Stimulated activated naive CD8-positive, alpha-beta T cell treated with anti-CD3 and anti-CD28 coated beads, Interleukin-15, amount 100 ng/mL, for 72 hours (primary cell): ENCODE measurements at regions not wholly inside any gene's neighbourhood (a gene's known extent, or its start where the extent isn't known, plus 50 kb on each side); places are given as distances from the start of the nearest gene placed in this dataset.

Source experiments
- ATAC-seq: fragments of 150-1000 bp; cut with Tn5 transposase; 2 replicates; pipeline ENCODE4 v1.10.0; 2021; ENCODE audit warnings: mild to moderate bottlenecking, moderate library complexity
- DNase-seq, 2 donors: peaks; one replicate each; pipeline ENCODE4 v3.0.0; 2021 to 2022
- H3K27ac Mint-ChIP-seq, 2 donors: one replicate each; pipeline ENCODE4 v1.8.0; 2022; ENCODE audit warnings: mild to moderate bottlenecking in 2 of 2, mixed read lengths in 2 of 2, moderate library complexity in 2 of 2
- H3K27me3 Mint-ChIP-seq: one replicate; pipeline ENCODE4 v1.8.0; 2022; ENCODE audit warnings: mixed read lengths
- H3K4me1 Mint-ChIP-seq: one replicate; pipeline ENCODE4 v1.8.0; 2022; ENCODE audit warnings: mild to moderate bottlenecking, mixed read lengths
- H3K4me3 Mint-ChIP-seq, 2 donors: one replicate each; pipeline ENCODE4 v1.8.0; 2022; ENCODE audit warnings: mild to moderate bottlenecking in 2 of 2, mixed read lengths in 2 of 2, moderate library complexity in 1 of 2
- H3K9me3 Mint-ChIP-seq, 2 donors: one replicate each; pipeline ENCODE4 v1.8.0; 2022; ENCODE audit warnings: mixed read lengths in 2 of 2

DNA sequence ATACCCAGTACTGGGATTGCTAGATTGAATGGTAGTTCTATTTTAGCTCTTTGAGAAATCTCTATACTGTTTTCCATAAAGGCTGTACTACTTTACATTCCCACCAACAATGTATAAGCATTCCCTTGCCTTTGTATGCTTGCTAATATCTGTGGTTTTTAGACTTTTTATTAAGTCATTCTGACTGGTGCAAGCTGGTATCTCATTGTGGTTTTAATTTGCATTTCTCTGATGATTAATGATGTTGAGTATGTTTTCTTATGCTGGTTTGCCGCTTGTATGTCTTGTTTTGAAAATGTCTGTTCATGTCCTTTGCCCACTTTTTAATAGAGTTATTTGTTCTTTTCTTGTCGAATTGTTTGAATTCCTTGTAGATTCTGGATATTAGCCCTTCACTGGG, 512.7 kb upstream of the PAPPA start:
- DNase-seq = no peak
- peaks cover 0 to 5% of the 10 kb centered on the region in 2 donors for H3K9me3 Mint-ChIP-seq
- H3K4me3 Mint-ChIP-seq = no peak overlapping the region
- H3K27ac Mint-ChIP-seq = no peak overlapping the region
- no peaks in the 10 kb centered on the region for H3K4me1 Mint-ChIP-seq
- H3K27me3 Mint-ChIP-seq = no peaks in the 10 kb centered on the region
- ATAC-seq = no peak

DNA sequence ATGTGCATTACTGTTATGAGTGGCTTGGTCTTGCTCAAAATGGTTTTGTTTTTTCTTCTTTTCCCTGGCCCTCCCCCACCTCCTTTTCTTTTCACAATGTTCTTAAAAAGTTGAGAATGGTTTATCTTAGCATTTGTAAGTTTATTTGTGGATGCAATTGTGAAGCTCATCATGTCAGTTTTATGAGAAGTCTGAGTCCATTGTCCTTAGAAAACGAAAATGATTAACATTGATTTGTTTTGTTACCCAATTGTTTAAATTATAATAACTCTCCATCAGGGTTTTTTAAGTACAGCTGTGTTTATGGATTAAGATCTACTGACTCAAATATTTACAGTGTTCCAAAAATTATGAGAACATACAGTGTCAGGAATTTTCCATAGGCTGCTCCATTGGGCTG, 511.3 kb upstream of the PAPPA start:
- ATAC-seq (no peak), DNase-seq (no peak)
- no peak overlapping the region for H3K4me3 Mint-ChIP-seq
- no peaks in the 10 kb centered on the region for H3K9me3 Mint-ChIP-seq
- no peaks in the 10 kb centered on the region for H3K4me1 Mint-ChIP-seq
- no peaks in the 10 kb centered on the region for H3K27me3 Mint-ChIP-seq
- no peak overlapping the region for H3K27ac Mint-ChIP-seq

DNA sequence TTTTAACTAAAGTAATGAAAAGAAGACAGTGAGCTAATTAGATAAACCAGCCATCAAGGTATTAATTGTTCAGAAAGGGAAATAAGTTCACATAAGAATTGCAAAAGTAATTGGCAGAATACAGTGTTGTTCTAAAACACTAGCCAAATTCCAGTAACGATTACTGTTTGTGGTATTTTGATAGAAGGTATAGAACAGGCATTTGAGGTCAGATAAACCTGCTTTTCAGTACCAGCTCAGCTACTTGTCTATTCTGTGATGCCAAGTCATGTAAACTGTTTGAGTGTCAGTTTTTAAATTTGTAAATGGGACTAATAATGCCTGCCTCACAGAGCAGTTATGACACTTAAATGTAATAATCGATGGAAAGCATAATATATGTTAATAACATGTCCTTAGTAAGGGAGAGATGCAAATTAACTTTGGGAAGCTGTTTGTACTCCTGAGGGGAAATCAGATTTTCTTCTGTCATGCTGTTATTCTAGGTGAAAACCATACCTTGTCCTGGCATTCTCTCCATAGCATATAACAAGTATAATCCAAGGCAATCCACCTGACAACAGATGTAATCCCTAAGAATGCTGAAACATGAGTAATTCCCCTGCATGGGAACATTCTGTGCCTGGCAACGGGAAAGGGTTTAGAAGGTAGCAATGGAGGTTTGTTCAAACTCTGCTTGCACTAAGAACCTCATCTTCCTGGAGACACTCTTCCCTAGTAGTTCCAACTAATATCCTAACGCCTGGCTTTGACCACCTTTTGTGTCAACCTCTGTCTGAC, 509.5 kb upstream of the PAPPA start:
- Mint-ChIP-seq H3K9me3 (no peaks in the 10 kb centered on the region), H3K4me1 (no peaks in the 10 kb centered on the region), H3K27ac (no peak overlapping the region), H3K27me3 (no peaks in the 10 kb centered on the region), H3K4me3 (no peak overlapping the region)
- ATAC-seq (no peak), DNase-seq (no peak)

DNA sequence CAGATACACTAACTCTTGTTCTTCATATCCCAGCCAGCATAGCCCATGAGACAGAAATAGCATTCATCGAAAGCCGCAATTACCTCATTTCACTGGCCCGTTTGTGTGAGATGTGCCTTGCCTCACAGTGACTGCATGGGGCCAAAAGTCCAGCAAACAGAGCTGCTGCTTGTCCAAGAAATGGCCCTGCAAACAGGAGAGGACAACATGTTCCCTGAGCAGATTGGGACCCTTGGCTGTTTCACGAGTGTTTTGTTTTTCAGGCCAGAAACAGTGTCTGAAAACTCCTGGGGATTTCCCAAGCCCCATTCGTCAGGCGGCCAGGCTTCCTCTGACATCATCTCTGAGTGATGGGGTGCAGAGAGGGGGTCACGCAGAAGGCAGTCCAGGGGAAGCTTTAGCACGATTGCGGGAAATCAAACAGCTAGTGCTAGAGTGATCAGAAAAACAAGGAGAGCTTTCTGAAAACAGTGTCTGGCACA, 503.6 kb upstream of the PAPPA start:
- no peak overlapping the region for H3K27ac Mint-ChIP-seq
- no peaks in the 10 kb centered on the region for H3K27me3 Mint-ChIP-seq
- no peak for ATAC-seq
- no peaks in the 10 kb centered on the region for H3K4me1 Mint-ChIP-seq
- DNase-seq = no peak
- H3K4me3 Mint-ChIP-seq = no peak overlapping the region
- H3K9me3 Mint-ChIP-seq = no peaks in the 10 kb centered on the region

DNA sequence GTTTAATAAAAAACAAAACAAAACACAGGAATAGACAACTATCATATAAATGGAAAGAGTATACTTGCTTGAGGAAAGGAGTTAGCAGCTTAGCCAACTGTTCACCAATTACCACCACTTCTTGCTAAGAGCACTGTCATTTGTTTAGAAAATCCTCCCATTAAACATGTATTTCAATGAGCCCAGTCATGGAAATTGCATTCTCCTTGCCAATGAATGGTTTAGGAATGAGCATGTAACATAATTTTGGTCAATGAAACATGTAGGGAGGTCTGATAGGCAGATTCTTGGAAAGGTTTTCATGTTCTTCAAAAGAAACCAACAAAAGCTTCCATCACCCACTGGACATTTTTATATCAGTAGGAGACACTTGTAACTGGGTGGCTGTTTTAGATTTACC, 502.8 kb upstream of the PAPPA start:
- Mint-ChIP-seq H3K4me1 (no peaks in the 10 kb centered on the region), H3K9me3 (no peaks in the 10 kb centered on the region), H3K4me3 (no peak overlapping the region), H3K27ac (no peak overlapping the region), H3K27me3 (no peaks in the 10 kb centered on the region)
- DNase-seq (no peak), ATAC-seq (no peak)

DNA sequence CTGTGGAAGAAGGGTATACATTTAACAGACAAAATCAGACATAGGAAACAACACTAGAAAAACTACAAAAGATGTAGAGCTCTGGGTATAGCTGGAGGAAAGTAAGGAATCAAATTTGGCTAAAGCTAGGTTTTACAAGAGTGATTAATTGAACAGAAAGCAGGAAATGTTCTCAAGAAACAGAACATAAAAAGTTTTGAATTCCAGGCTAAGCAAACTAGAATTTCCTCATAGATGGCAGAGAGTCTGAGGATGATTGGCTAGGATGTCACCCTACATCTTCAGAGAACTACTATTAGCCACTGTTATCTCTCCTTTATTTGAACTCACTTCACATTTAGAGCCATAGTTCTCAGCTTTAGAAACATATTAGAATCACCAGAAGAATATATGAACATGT, 502.1 kb upstream of the PAPPA start:
- no peaks in the 10 kb centered on the region for H3K27me3 Mint-ChIP-seq
- H3K27ac Mint-ChIP-seq = no peak overlapping the region
- no peaks in the 10 kb centered on the region for H3K9me3 Mint-ChIP-seq
- ATAC-seq (no peak), DNase-seq (no peak)
- no peaks in the 10 kb centered on the region for H3K4me1 Mint-ChIP-seq
- H3K4me3 Mint-ChIP-seq = no peak overlapping the region

DNA sequence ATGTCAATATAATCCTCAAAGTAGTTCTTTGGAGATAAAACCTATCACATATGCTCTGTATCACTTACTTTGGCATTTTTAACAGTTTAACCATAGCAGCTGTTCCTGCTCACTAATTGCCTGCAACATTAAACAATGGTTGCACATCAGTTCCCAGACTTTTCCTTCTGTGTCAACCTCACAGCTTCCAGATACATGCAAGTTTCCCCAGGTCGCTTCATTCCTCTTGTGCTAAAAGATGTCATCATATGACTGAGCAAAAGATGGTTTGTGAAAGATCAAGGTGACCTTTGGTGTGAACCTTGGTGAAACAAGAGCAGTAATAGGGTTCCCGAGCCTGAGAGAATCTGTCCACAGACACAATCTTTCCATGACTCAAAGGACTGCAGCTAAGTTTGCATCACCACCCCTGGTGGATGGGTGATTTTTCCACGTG, 500.4 kb upstream of the PAPPA start:
- Mint-ChIP-seq H3K9me3 (no peaks in the 10 kb centered on the region), H3K27ac (no peak overlapping the region), H3K4me1 (no peaks in the 10 kb centered on the region), H3K27me3 (no peaks in the 10 kb centered on the region), H3K4me3 (no peak overlapping the region)
- ATAC-seq = no peak
- DNase-seq = no peak

DNA sequence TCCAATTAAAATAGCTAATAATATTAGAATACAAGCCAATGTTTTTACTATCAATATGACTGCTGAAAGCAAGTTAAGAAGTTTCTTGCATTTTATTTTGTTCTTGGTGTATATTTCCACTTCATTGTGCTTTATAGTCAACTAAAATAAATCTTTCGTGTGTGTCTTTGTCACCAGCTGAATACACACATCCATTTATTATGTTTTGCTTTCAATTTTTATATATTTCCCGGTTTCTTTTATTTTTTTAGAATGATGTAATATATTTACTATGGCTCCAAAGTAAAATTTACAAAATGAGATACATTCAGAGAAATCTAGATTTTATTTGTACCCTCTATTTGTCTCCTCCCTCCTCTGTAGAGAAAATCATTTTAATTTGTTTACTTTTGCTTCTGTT, 495.9 kb upstream of the PAPPA start:
- DNase-seq (no peak), ATAC-seq (no peak)
- Mint-ChIP-seq H3K27me3 (no peaks in the 10 kb centered on the region), H3K27ac (no peak overlapping the region), H3K4me3 (no peak overlapping the region), H3K4me1 (no peaks in the 10 kb centered on the region), H3K9me3 (no peaks in the 10 kb centered on the region)

DNA sequence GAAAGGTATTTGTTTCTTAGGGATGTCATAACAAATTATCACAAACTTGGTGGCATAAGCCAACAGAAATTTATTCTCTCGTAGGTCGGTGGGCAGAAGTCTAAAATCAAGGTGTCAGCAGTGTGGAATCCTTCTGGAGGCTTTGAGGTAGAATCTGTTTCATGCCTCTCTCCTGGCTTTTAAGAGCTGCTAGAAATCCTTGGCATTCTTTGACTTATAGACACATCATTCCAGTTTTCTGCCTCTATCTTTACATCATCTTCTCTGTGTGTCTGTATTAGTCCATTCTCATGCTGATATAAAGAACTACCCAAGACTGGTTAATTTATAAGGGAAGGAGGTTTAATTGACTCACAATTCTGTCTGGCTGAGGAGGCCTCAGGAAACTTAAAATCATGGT, 488.1 kb upstream of the PAPPA start:
- ATAC-seq = no peak
- Mint-ChIP-seq H3K27me3 (no peaks in the 10 kb centered on the region), H3K4me1 (no peaks in the 10 kb centered on the region), H3K9me3 (no peaks in the 10 kb centered on the region), H3K27ac (no peak overlapping the region), H3K4me3 (no peak overlapping the region)
- no peak for DNase-seq

DNA sequence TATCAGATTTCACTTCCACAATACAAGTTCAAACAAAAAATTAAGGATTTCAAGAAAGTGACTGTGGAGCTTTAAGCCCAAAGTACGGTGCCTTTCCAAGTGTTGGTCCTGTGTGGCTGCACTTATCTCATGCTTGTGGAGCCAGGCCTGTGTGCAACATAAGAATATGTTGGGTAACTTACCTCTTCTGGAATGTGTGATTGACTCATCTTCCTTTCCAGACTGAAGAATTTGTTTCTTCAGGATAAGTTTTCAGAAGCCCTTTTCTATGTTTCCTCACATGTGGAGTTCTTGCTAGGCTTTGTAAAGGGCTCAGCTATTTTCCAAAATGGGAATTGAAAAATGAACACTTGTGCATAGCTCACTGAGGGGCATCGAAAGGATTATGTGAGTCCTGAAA, 485.1 kb upstream of the PAPPA start:
- no peaks in the 10 kb centered on the region for H3K27me3 Mint-ChIP-seq
- no peak overlapping the region for H3K27ac Mint-ChIP-seq
- H3K4me3 Mint-ChIP-seq = no peak overlapping the region
- ATAC-seq (no peak), DNase-seq (no peak)
- no peaks in the 10 kb centered on the region for H3K4me1 Mint-ChIP-seq
- H3K9me3 Mint-ChIP-seq = no peaks in the 10 kb centered on the region

DNA sequence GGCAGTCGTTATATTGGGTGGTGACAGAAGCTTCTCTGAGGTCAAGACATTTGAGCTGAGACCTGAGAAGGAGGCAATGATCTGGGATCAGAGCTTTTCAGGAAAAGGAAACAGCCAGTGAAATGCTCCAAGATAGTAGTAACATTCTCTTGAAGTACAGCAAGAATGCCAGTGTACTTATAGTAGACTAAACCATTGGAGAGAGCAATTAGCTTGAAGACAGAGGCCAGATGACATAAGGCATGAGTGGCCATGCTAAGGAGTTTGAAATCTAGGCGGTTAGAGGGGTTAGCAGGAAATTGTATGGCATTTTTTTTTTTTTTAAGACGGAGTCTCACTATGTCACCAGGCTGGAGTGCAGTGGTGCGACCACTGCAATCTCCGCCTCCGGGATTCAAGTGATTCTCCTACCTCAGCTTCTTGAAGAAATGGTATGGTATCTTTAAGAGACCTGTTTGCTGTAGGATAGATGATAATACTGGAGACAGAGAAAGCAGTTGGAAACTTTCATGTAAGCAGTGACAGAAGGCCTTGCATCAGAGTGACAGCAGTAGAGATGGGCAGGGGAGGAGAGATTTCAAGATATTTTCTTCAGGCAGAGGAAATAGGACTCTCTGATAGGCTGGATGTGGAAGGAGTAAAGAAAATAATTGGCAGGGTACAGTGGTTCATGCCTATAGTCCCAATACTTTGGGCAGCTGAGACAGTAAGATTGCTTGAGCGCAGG, 482.2 kb upstream of the PAPPA start:
- H3K27me3 Mint-ChIP-seq = no peaks in the 10 kb centered on the region
- ATAC-seq (no peak), DNase-seq (no peak)
- no peak overlapping the region for H3K4me3 Mint-ChIP-seq
- H3K4me1 Mint-ChIP-seq = no peaks in the 10 kb centered on the region
- H3K9me3 Mint-ChIP-seq = no peaks in the 10 kb centered on the region
- no peak overlapping the region for H3K27ac Mint-ChIP-seq

DNA sequence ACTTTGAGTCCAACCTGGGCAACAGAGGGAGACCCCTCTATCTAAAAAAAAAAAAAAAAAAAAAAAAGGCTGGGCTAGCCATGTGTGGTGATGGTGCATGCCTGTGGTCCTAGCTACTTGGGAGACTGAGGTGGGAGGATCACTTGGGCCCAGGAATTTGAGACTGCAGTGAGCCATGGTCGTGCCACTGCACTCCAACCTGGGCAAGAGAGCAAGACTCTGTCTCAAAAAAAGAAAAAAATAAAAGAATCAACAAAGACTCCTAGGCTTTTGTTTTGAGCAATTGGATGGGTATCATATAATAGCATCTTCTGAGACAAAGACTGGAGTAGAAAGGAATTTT, 481.7 kb upstream of the PAPPA start:
- Mint-ChIP-seq H3K4me1 (no peaks in the 10 kb centered on the region), H3K9me3 (peaks cover 4 to 5% of the 10 kb centered on the region in 2 donors), H3K27ac (no peak overlapping the region), H3K27me3 (no peaks in the 10 kb centered on the region), H3K4me3 (no peak overlapping the region)
- no peak for ATAC-seq
- DNase-seq = no peak

DNA sequence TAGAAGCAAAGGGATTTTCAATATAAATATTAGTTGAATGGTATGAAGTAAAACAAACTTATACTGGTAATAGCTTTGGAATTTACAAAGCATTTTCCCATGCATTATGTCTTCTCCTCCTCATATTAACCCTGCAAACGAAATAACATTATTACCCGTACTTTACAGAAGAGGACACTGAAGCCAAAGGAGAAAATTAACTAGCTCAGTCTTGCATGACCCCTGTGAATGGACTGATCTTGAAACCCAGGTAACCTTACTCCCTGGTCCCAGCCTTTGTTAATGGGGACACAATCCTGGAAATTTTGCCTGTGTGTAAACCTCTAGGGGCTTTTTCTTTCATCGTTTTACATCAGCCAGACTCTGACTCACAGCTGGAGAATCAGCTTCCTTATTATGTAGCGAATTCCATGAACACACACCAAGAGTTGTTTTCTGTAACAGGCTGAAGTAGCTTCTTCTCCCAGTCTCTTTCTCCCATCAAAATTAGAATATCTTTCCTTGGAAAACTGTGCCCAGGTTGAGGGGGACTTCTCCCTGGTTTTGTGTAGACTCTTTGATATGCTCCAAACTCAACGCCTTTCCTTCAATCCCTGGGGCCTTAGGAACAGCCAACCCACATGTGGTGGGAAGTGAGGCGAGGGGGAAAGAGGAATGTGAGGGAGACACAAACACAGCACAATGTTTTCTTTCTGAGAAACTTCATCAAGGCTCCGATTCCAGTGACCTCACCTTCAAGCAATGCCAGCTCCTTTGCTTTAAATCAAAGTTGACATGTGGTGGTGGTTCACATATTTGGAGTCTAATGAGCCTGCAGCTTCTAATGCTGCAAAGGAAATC, 480.9 kb upstream of the PAPPA start:
- Mint-ChIP-seq H3K9me3 (peaks cover 5 to 12% of the 10 kb centered on the region in 2 donors), H3K4me3 (no peak overlapping the region), H3K27me3 (no peaks in the 10 kb centered on the region), H3K27ac (peak overlapping the region in 1 of 2 donors; percentile 39), H3K4me1 (no peaks in the 10 kb centered on the region)
- DNase-seq (no peak), ATAC-seq (no peak)

DNA sequence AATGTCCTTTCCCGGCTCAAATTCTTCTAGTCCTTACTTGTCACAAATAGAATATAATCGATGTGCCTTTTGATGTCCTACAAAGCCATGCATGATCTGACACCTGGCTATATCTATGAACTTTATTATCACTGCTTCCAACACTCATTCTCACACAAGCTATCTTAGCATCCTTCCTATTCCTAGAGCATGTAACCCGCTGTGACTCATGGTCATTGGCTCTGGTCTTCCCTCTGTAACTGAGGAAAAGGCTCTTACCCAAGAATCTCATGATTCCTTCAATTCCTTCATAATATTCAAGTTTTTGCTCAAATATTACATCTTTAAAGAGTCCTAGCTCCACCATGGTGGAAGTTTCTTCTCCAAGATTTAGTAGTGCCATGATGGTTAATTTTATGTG, 480.0 kb upstream of the PAPPA start:
- no peak overlapping the region for H3K27ac Mint-ChIP-seq
- H3K4me3 Mint-ChIP-seq = no peak overlapping the region
- ATAC-seq (no peak), DNase-seq (no peak)
- no peaks in the 10 kb centered on the region for H3K4me1 Mint-ChIP-seq
- H3K9me3 Mint-ChIP-seq = peaks cover 5 to 12% of the 10 kb centered on the region in 2 donors
- no peaks in the 10 kb centered on the region for H3K27me3 Mint-ChIP-seq

DNA sequence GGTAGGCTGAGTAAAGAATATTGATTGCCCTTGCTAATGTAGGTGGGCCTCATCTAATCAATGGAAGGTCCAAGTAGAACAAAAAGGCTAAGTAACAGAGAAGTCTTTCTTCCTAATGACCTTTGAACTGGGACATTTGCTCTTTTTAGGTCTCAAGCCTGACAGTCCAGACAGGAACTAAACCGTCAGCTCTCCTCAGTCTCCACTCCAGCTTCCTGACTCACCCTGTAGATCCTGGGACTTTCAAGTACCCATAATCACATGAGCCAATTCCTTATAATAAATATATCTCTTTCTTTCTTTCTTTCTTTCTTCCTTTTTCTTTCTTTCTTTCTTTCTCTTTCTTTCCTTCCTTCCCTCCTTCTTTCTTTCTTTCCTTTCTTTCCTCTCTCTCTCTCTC, 479.5 kb upstream of the PAPPA start:
- Mint-ChIP-seq H3K4me3 (no peak overlapping the region), H3K27ac (no peak overlapping the region), H3K9me3 (peaks cover 5 to 12% of the 10 kb centered on the region in 2 donors), H3K4me1 (no peaks in the 10 kb centered on the region), H3K27me3 (no peaks in the 10 kb centered on the region)
- ATAC-seq (no peak), DNase-seq (no peak)

DNA sequence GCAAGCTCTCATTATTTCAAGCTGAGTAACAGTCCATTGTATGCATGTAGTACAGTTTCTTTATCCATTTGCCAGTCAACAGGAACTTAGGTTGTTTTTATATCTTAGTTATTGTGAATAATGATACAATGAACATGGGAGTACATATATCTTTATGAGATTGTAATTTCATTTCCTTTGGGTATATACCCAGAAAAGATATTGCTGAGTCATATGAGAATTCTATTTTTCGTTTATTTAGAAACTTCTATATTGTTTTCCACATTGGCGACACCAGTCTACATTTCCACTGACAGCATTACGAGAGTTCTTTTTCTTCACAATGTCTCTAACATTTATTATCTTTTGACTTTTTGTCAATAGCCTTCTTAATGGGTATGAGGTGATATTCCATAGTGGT, 477.8 kb upstream of the PAPPA start:
- Mint-ChIP-seq H3K4me3 (no peak overlapping the region), H3K4me1 (no peaks in the 10 kb centered on the region), H3K9me3 (peaks cover 5 to 12% of the 10 kb centered on the region in 2 donors), H3K27ac (no peak overlapping the region), H3K27me3 (no peaks in the 10 kb centered on the region)
- ATAC-seq = no peak
- DNase-seq = no peak
